A673 (cell line): ENCODE measurements at regions not wholly inside any gene's neighbourhood (a gene's known extent, or its start where the extent isn't known, plus 50 kb on each side); places are given as distances from the start of the nearest gene placed in this dataset.
"Not testable (repeated sequence)": the region's sequence is repeated elsewhere in the genome, so short reads cannot be mapped to it uniquely, and the experiment has no call there.

Experiments used
- BruUV-seq: library from RNA; stranded (reverse); fragments of 400-500 nt; replicated peaks from 2 replicates; lab custom pipeline; 2021; lab: Mats Ljungman, UMichigan
- CTCF ChIA-PET: fragments of 300-600 bp; sonication (Branson Sonifier 250); formaldehyde crosslinking; loops from one replicate; lab custom pipeline; 2022; ENCODE audit warnings: antibody characterized with exemption; lab: Charles Lee
- POLR2A ChIA-PET: fragments of 300-600 bp; sonication (Branson Sonifier 250); formaldehyde crosslinking; loops from one replicate; lab custom pipeline; 2022; ENCODE audit warnings: antibody characterized with exemption; ENCODE audit not compliant: low non-redundant PET; lab: Charles Lee
- DNase-seq: peaks from one replicate; pipeline ENCODE4 v3.0.0-alpha.2; 2015; ENCODE audit warnings: low spot score
- H3K27ac ChIP-seq: fragments of 200-600 bp; sonication (generic); 2 replicates; pipeline ENCODE4 v1.5.1; 2016; ENCODE audit warnings: mixed run types, low read depth, mild to moderate bottlenecking, mixed read lengths, antibody characterized with exemption, low read length; ENCODE audit not compliant: poor library complexity, severe bottlenecking
- H3K27me3 ChIP-seq: fragments of 200-600 bp; sonication (generic); replicated peaks from 2 replicates; pipeline ENCODE4 v1.6.1; 2017; ENCODE audit warnings: mixed run types, low read depth, mild to moderate bottlenecking, mixed read lengths, antibody characterized with exemption, low read length; ENCODE audit not compliant: insufficient read depth, poor library complexity
- H3K36me3 ChIP-seq: fragments of 200-600 bp; sonication (generic); 2 replicates; pipeline ENCODE4 v1.6.1; 2016; ENCODE audit warnings: mixed run types, mild to moderate bottlenecking, mixed read lengths, antibody characterized with exemption, low read length; ENCODE audit not compliant: insufficient read depth, poor library complexity, severe bottlenecking
- H3K4me1 ChIP-seq: fragments of 200-600 bp; sonication (generic); 2 replicates; pipeline ENCODE4 v1.6.1; 2017; ENCODE audit warnings: mixed run types, mild to moderate bottlenecking, mixed read lengths, antibody characterized with exemption, low read length; ENCODE audit not compliant: insufficient read depth, poor library complexity, severe bottlenecking
- H3K4me3 ChIP-seq: fragments of 200-600 bp; sonication (generic); 2 replicates; pipeline ENCODE4 v1.5.1; 2016; ENCODE audit warnings: low read depth, mixed run types, mild to moderate bottlenecking, mixed read lengths, low read length; ENCODE audit not compliant: poor library complexity, severe bottlenecking
- H3K9me3 ChIP-seq: fragments of 200-600 bp; sonication (generic); 2 replicates; pipeline ENCODE4 v1.6.1; 2016; ENCODE audit warnings: mixed run types, low read depth, mild to moderate bottlenecking, mixed read lengths, antibody characterized with exemption, low read length; ENCODE audit not compliant: poor library complexity, severe bottlenecking
- EZH2 ChIP-seq: fragments of 200-600 bp; sonication (generic); IDR thresholded peaks from 2 replicates; pipeline ENCODE4 v1.6.1; 2017; ENCODE audit warnings: borderline replicate concordance, low read depth, mild to moderate bottlenecking, mixed read lengths, antibody characterized with exemption, low read length; ENCODE audit not compliant: poor library complexity, severe bottlenecking
- intact Hi-C: fragments of 100-400 bp; cut with micrococcal nuclease; formaldehyde crosslinking; loops from one replicate; pipeline ENCODE4 v1.10.0; 2022; ENCODE audit not compliant: unreplicated experiment
- TF ChIP-seq, protein P1 (sequence below): fragments of 300-800, 200-600 bp; sonication (generic); conservative IDR thresholded peaks from 2 replicates; pipeline ENCODE4 v1.5.1; 2017; ENCODE audit warnings: low read depth, mild to moderate bottlenecking, antibody characterized with exemption, low read length, moderate library complexity, mixed read lengths

DNA sequence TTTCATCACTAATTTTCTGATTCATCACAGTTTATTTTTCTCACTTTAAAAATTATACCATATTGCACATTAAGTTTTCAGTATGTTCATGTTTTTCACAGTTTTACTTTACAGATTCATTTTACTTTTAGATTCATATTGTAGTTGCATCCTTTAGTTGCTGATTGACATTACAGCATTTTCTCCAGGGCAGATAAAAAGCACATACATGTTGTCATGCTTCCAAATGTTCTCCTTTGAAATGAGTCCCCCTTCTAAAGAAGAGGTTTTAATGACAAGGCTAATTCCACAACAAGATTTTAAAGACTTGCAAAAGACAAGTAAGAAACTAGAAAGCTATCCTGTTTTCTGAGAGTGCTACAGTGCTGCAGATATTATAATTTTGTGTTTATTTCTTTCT is 72.1 kb upstream of the RASSF8 start:
- TF ChIP-seq, protein P1, sequence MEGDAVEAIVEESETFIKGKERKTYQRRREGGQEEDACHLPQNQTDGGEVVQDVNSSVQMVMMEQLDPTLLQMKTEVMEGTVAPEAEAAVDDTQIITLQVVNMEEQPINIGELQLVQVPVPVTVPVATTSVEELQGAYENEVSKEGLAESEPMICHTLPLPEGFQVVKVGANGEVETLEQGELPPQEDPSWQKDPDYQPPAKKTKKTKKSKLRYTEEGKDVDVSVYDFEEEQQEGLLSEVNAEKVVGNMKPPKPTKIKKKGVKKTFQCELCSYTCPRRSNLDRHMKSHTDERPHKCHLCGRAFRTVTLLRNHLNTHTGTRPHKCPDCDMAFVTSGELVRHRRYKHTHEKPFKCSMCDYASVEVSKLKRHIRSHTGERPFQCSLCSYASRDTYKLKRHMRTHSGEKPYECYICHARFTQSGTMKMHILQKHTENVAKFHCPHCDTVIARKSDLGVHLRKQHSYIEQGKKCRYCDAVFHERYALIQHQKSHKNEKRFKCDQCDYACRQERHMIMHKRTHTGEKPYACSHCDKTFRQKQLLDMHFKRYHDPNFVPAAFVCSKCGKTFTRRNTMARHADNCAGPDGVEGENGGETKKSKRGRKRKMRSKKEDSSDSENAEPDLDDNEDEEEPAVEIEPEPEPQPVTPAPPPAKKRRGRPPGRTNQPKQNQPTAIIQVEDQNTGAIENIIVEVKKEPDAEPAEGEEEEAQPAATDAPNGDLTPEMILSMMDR: no peak
- no peak for TF ChIP-seq EZH2
- H3K4me3 ChIP-seq: no peak overlapping the region
- no peak overlapping the region for H3K27ac ChIP-seq
- H3K27me3 ChIP-seq: no peaks in the 10 kb centered on the region
- CTCF ChIA-PET: no interaction called here
- intact Hi-C loops: no loop called here
- no peak for DNase-seq
- H3K36me3 ChIP-seq: no peaks in the 10 kb centered on the region
- H3K9me3 ChIP-seq: no peaks in the 10 kb centered on the region
- no peaks in the 10 kb centered on the region for H3K4me1 ChIP-seq
- BruUV-seq: no TSS peak
- POLR2A ChIA-PET: no interaction called here

DNA sequence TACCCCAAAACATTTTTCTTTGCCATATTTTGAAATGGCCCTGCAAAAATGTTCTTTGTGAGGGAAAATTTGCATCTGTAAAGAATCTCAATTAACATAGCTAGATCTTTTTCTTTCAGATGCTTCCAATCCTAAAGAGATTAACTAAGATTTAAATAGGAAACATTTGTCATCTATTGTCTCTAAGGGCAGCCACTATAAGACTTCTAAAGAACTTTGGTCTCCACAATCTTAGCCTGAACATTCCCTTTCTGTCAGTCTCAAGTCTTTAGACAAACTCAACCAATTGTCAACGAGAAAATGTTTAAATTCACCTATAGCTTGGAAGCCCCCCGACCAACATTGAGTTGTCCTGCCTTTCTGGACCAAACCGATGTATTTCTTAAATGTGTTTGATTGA is 71.1 kb upstream of the RASSF8 start:
- BruUV-seq: no TSS peak
- POLR2A ChIA-PET: no interaction called here
- CTCF ChIA-PET: no interaction called here
- peak; percentile 6 for DNase-seq
- TF ChIP-seq, protein P1: no peak
- TF ChIP-seq EZH2: no peak
- H3K9me3 ChIP-seq: no peaks in the 10 kb centered on the region
- no peak overlapping the region for H3K4me3 ChIP-seq
- intact Hi-C loops: no loop called here
- no peaks in the 10 kb centered on the region for H3K36me3 ChIP-seq
- no peaks in the 10 kb centered on the region for H3K4me1 ChIP-seq
- H3K27me3 ChIP-seq: no peaks in the 10 kb centered on the region
- H3K27ac ChIP-seq: no peak overlapping the region

DNA sequence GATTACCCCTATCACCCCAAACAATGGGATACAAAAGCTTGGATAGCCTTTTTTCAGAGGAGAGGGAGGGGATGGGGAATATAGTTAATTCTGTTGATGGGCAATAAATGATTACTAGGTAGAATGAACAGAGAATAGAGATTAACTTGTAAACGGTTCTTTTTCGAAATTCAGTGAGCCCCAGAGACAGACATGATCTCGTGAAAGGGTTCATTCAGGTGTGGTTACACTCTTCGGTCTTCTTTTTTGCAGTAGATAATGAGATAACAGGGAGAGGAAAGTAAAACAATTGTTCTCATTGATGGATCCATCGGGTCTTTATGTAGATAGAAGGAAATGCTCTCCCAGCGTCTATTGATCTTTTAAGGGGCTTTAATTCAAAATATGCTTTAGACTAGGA is 69.3 kb upstream of the RASSF8 start:
- POLR2A ChIA-PET: no interaction called here
- no peak for TF ChIP-seq EZH2
- TF ChIP-seq, protein P1: no peak
- H3K27ac ChIP-seq: no peak overlapping the region
- DNase-seq: no peak
- no peaks in the 10 kb centered on the region for H3K27me3 ChIP-seq
- H3K4me3 ChIP-seq: no peak overlapping the region
- no peaks in the 10 kb centered on the region for H3K36me3 ChIP-seq
- no TSS peak for BruUV-seq
- H3K4me1 ChIP-seq: no peaks in the 10 kb centered on the region
- intact Hi-C loops: no loop called here
- no peaks in the 10 kb centered on the region for H3K9me3 ChIP-seq
- CTCF ChIA-PET: no interaction called here

DNA sequence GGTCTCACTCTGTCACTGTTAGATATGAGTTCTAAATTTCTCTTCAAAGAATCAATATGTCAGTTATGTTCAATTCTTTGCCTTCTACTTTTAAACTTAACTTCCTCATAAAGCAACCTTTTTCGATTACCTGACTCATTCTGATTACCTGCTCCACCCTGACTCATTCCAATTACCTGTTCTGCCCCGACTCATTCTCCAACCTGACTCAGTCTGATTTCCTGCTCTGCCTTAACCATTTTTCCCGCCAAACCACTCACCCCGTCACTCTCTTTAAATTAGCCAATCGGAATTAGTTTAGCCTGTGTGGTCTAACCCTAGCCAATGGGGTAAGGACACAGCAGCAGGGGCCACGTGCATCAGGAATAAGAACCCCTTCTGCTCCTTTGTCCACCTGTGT is 67.4 kb upstream of the RASSF8 start:
- DNase-seq, H3K27ac ChIP-seq, H3K9me3 ChIP-seq, H3K27me3 ChIP-seq, BruUV-seq, H3K4me3 ChIP-seq, POLR2A ChIA-PET, CTCF ChIA-PET, H3K36me3 ChIP-seq, intact Hi-C loops, H3K4me1 ChIP-seq: not testable (repeated sequence)
